ENCODE measurements at regions not wholly inside any gene's neighbourhood (a gene's known extent, or its start where the extent isn't known, plus 50 kb on each side); places are given as distances from the start of the nearest gene placed in this dataset.
"Not testable (repeated sequence)": the region's sequence is repeated elsewhere in the genome, so short reads cannot be mapped to it uniquely, and the experiment has no call there.

- no peak for DNase-seq
Observed at GRCh38 chr2:118791483-118791882, 56.0 kb downstream of the EN1 start.

GRCh38 chr2:118786746-118787145 lies 60.7 kb downstream of the EN1 start:
- no peak for DNase-seq

DNA sequence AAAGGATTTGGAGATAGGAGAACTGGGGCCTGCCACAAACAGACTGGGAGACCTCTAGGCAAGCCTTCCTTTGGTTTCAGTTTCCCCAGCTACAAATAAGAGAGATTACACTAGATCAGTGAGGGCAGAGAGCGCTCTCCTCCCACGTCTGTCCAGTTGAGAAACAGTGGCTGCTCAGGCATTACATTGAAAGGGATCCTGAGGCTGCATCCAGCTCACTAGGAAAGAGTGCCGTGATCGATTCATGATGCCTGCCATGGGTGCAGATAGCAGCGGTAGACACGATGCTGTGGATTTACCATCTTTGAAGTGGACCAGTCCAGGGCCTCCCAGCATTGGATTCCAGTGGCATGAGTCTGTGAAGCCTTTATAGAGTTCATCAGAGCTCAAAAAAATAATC lies 62.6 kb downstream of the EN1 start:
- no peak for DNase-seq

- no peak for DNase-seq
Observed at GRCh38 chr2:118779362-118779761, 68.1 kb downstream of the EN1 start.

DNA sequence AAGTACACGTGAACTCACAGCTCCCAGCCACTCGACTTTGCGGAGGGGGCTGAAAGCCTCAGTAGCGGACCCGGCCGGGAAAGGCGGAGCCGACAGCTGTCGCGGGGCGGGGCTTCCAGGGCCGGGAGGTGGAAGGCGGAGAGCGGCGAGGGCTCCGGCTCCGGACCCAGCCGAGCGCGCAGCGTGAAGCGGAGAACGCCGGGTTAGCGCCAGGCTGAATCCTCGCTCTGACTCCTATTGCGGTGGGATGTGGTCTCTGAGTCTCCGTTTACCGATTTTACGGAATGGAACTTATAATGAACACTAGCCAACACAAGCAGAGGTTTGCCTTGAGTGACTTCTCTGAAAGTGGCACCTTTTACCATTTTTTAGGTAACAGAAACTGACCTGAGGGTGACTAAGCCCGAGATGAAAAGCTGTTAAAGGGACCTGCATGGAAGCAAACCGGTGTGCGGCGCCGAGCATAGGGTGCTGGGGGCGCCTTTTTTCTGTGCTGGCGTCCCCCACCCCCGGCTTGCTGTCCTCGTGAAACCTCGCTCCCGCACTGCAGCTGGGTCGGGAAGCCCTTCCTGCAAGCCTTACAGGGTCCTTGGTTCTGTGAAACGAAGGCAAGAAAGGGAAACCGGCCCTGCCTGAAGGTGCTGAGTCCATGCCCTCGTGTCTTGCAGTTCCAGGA lies 72.9 kb downstream of the EN1 start:
- peak in 2 of 3 donors; percentile 1 to 23 for DNase-seq

GRCh38 chr2:118773826-118774225 lies 73.6 kb downstream of the EN1 start:
- no peak for DNase-seq

- DNase-seq: no peak
Observed at GRCh38 chr2:118772487-118773200, 74.8 kb downstream of the EN1 start.

DNA sequence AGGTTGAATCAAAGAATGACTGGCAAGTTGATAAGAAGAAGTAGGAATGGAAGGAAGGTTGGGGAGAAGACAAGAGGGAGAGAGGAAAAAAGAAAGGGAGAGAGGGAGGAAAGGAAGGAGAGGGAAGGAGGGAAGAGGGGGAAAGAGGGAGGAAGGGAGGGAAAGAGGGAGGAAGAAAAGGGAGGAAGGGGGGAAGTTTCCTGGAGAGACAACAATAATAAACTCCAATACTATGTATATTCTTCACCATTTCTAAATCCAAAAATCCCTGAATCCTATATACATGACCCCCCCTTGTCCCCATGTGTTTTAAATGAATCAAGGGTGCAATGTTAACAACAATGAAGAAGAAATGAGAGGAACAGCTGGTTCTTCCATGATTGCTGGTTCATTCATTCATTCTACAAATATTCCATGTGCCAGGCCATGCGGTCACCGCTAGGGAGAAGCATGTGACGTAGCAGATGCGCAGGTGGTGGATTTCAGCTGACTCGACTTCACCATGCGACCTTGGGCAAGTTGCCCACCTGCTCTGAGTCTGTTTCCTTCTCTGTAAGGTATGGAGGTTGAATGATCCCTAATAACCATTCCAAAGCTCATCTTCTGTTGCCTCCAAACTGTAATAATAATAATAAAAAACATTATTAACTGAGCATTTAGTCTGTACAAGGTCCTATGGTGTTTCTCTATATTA lies 77.6 kb downstream of the EN1 start:
- DNase-seq: no peak

GRCh38 chr2:118766871-118767270 lies 80.6 kb downstream of the EN1 start:
- no peak for DNase-seq

DNA sequence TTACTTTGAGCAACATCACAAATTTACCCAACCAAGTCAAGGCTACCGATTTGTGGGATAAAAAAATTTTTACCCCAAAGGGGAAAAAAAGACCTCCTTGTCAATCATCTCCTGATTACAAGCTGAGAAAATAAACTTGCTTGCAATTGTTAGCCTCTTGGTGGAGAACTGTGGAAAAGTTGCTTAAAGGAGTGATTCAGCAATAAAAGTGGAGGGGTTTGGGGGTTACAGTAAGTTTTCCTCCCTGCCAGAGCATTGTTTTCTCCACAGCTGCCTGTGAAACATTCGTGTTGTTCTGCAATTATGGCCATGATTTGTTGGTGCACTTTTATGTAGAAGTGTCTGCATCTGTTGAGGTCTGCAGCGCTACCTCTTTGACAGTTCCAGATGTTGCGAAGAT lies 82.6 kb downstream of the EN1 start:
- DNase-seq: no peak

GRCh38 chr2:118763797-118764196 lies 83.7 kb downstream of the EN1 start:
- DNase-seq: peak in 1 of 3 donors; percentile 1

DNA sequence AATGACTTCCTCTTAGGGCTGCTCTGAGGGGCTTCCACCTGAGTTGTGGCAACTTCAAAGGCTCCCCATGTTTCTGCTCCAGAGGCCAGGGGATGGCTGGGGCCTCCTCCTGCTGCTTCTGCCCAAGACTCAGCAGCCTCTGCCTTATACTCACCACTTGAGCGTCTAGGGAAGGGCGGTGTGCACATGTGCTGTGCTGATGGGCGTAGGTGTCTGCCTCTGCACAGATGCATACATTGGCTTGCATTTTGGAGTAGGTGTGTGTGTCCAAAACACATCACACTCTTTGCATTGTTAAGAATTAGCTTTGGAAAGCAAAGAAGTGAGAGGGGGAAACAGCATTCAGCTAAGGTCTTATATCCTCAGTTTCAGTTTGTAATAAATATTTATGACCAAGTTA lies 85.2 kb downstream of the EN1 start:
- DNase-seq: no peak

GRCh38 chr2:118761771-118762170 lies 85.7 kb downstream of the EN1 start:
- no peak for DNase-seq

GRCh38 chr2:118755901-118756300 lies 91.5 kb downstream of the EN1 start:
- DNase-seq: no peak

DNA sequence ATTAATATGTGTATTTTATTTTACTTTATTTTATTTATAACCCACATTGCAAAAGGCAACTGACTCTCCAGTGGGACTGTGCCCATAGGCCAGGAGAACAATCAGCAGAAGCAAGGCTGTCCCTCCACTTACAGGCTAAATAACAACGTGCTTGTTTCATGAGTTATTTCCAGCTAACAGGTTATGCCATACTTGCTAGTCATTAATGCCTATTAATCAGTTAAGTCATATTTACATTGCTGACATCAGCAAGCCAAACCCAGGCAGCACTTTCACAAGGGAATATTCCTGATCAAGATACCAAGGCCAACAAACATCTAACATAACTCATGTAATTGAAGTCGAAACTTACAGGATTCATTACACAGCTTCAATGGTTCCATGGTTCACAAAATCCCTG lies 92.1 kb downstream of the EN1 start:
- no peak for DNase-seq

DNA sequence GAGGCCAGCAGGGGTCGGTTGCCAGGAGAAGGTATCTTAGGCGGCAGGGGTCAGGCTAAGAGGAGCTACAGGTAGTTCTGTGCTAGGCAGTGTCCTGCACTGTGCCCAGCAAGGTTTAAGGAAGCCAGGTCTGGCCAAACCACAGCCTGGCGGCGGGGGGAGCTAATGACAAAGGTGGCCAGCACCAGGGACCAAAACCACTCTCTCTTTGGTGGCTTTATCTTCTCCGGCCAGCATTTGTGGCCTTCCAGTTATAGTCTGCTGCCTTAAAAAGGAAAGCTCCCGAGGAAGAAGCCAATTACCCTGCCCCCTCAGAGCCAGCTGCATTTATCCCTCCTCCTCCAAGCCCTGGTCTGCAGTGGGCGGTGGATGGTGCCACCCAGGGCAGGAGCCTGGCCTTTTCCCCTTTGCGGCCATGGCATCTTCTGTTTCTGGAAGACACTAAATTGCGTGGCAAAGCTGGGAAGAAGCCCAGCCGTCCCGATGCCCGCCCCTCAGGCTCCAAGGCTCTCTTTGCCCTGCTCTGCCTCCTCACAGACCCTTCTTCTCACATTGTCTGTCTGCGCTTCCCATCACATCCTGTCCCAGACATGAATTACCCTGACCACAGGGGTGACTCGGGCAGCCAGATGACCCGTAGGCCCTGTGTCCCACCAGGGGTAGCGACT lies 94.6 kb downstream of the EN1 start:
- no peak for DNase-seq

GRCh38 chr2:118750959-118751565 lies 96.4 kb downstream of the EN1 start:
- no peak for DNase-seq

- DNase-seq: no peak
Observed at GRCh38 chr2:118748245-118748885, 99.1 kb downstream of the EN1 start.

DNA sequence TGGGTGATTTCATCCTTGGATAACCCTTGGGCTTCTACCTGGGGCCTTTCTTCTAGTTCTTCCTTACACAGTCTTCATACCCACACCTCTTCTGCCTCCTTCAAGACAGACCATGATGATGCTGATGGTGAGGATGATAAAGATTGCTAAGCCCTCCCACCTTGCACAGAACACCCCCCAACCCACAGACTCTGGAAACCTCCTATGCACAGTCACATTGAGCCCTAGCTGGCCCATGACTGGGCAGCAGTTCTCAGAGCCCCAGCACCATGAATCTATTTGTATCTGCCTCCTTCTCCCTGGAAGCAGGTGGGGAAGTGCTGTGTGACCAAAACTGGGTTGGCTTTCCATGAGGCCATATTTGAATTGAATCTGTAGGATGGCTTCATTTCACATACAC lies 99.8 kb downstream of the EN1 start:
- no peak for DNase-seq

DNA sequence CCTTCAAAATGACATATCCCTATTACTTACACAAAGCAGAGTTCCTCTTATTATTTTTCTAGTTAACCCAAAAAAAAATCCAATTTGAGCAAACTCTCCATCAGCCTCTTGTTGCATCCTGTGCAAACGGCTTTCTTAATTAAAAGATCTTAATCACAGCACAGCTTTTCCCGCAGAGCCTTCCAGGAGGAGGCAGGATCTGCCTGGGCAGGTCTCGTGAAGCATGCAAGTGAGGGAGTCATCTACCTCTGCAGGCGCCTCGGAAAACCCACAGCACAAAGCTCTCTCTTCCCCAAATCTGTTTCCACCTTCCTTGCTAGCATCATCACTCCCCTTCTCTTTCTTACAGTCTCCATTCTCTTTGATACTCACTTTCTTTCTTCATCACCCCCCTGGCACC lies 100.4 kb downstream of the EN1 start:
- no peak for DNase-seq

DNA sequence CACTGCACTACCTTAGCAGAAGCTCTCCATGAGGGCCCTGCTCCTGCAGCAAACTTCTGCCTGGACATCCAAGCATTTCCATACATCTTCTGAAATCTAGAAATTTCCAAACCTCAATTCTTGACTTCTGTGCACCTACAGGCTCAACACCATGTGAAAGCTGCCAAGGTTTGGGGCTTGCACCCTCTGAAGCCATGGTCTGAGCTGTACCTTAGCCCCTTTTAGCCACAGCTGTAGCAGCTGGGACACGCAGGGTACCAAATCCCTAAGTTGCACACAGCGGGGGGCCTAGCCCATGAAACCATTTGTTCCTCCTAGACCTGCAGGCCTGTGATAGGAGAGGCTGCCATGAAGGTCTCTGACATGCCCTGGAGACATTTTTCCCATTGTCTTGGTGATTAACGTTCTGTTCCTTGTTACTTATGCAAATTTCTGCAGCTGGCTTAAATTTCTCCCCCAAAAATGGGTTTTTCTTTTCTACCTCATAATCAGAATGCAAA lies 102.7 kb downstream of the EN1 start:
- not testable (repeated sequence) for DNase-seq

DNA sequence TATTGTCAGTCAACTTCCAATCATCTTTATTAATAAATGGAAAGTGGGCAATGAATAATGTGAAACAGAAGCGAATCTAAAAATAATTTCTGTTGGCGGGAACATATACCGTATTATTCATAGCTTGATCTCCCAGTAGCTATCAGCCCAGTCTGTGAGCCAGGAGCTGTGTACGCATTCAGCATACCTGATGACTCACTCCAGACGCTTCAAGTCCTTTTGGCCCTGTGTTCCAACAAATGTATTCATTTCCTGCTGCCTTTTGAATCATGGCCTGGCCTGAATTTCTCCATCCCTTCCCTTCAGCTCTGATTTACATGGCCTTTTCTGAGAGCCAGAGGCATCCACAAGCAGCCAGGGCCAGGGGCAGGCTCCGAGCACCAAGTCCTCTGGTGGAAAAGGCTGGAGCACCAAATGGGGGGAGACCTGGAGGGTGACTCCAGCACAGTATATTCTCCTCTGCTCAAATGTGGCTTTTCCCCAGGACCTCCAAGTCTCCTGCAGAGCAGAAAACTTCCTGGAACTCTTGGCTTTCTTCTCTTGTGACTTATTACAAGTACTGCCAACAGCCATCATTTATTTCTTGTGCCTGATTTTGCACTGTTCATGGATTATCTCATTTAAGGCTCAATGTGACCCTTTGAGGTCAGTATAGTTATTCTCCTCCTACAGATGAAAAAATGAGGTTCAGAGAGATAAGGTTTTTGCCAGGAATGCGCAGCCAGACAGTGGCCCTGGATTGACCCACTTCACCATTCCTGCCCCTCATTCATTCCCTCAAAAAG lies 108.7 kb downstream of the EN1 start:
- no peak for DNase-seq

Measured in suppressor macrophage treated with lipopolysaccharide for 1 hour (primary cell).